BE2C (cell line): ENCODE measurements at regions not wholly inside any gene's neighbourhood (a gene's known extent, or its start where the extent isn't known, plus 50 kb on each side); places are given as distances from the start of the nearest gene placed in this dataset.

Experiments used
- DNase-seq: peaks from one replicate; pipeline ENCODE4 v3.0.0-alpha.2; 2020
- H3K27me3 ChIP-seq: fragments of 250-450 bp; sonication (Bioruptor Pico); 2 replicates; pipeline ENCODE4 v1.5.1; 2020; ENCODE audit warnings: mild to moderate bottlenecking
- H3K36me3 ChIP-seq: fragments of 250-450 bp; sonication (Bioruptor Pico); 2 replicates; pipeline ENCODE4 v1.5.1; 2020; ENCODE audit warnings: mild to moderate bottlenecking
- H3K4me1 ChIP-seq: fragments of 250-450 bp; sonication (Bioruptor Pico); 2 replicates; pipeline ENCODE4 v1.5.1; 2020
- H3K4me3 ChIP-seq: 2 replicates; pipeline ENCODE4 v1.5.1; 2011; ENCODE audit warnings: low read depth, low read length
- H3K9me3 ChIP-seq: fragments of 250-450 bp; sonication (Bioruptor Pico); 2 replicates; pipeline ENCODE4 v1.5.1; 2020
- CTCF ChIP-seq: IDR thresholded peaks from 2 replicates; pipeline ENCODE4 v1.5.1; 2012; ENCODE audit warnings: mild to moderate bottlenecking, low read depth, low read length

DNA sequence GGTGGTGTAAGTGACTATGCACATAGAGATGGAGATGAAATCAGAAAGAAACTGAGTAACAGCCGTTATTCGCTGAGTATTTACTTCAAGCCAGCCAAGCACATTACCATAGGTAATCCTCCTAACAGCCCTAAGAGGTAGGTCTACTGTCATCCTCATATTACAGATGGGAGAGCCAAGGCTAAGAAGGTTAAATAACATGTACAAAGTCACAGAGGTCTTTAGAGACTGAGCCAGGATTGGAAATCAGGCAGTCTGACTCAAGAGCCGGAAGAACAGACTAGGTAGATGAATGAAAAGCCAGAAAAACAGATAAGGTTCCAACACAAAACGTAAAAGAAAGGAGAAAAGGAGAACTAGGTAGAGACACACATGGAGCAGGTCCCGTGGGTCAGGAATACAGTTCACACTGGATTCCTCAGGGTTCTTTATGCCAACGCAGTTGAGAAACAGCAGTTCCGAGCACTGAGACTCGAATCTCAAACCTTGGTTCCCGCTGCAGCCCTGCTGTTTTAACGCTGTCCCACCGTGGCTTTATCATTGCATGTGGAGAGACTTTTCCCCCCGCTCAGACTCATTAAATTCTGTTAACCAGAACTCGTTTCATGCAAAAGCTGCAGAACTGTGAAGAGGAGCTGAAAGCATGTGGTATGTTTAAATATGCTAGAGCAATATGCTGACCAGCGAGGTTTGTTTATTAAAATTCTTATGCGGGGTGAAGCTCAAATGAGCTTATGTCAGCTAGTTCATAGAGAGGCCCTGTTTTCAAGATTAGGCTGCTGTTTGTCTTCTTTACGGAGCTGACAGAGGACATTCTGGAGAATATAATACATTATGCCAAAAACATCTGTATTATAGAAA, 537.9 kb downstream of the CD83 start:
- TF ChIP-seq CTCF: no peak
- H3K9me3 ChIP-seq: no peaks in the 10 kb centered on the region
- DNase-seq: no peak
- H3K36me3 ChIP-seq: no peaks in the 10 kb centered on the region
- H3K4me3 ChIP-seq: no peak overlapping the region
- no peaks in the 10 kb centered on the region for H3K27me3 ChIP-seq
- H3K4me1 ChIP-seq: no peaks in the 10 kb centered on the region

- Histone ChIP-seq H3K4me1 (no peaks in the 10 kb centered on the region), H3K9me3 (no peaks in the 10 kb centered on the region), H3K27me3 (no peaks in the 10 kb centered on the region), H3K36me3 (no peaks in the 10 kb centered on the region), H3K4me3 (no peak overlapping the region)
- no peak for TF ChIP-seq CTCF
- DNase-seq: no peak
These were observed 538.5 kb downstream of the CD83 start for GRCh38 chr6:14656078-14656521.

- no peak for DNase-seq
- Histone ChIP-seq H3K36me3 (no peaks in the 10 kb centered on the region), H3K27me3 (no peaks in the 10 kb centered on the region), H3K9me3 (no peaks in the 10 kb centered on the region), H3K4me1 (no peaks in the 10 kb centered on the region), H3K4me3 (no peak overlapping the region)
- TF ChIP-seq CTCF: no peak
These were observed 539.1 kb downstream of the CD83 start for GRCh38 chr6:14656649-14657048.

- Histone ChIP-seq H3K9me3 (no peaks in the 10 kb centered on the region), H3K27me3 (no peaks in the 10 kb centered on the region), H3K4me3 (no peak overlapping the region), H3K36me3 (no peaks in the 10 kb centered on the region), H3K4me1 (no peaks in the 10 kb centered on the region)
- DNase-seq: no peak
- no peak for TF ChIP-seq CTCF
These were observed 540.5 kb downstream of the CD83 start for GRCh38 chr6:14658030-14658429.

DNA sequence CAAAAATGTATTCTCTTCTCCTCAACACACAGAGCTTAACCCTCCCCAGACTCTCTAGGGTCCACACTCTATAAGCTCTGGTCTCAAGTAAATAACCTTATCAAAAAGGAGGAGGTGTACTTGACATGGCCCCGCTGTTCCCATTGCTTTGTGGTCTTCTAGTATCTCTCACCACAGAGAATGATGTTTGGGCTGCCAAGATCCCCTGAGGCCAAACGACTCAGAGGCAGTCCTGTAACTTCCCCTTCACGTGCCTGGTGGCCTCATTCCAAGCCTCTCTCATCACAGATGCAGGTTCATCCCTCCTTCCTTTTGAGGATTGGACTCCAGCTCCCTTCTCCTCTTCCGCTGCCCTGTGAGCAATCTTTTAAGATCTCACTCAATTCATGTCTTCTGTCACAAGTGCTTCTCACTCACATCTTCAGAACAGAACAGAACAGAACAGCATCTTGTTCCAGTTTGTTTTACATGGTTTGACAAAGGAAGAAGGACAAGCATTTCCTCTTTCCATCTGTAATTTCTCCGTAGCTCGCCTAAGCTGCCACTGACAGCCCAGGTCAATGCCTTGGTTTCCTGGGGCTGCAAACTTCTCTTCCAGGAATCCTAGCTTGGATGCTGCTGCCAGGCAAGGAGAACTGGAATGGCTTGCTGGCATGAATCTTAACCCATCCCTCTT, 541.5 kb downstream of the CD83 start:
- no peaks in the 10 kb centered on the region for H3K27me3 ChIP-seq
- no peak overlapping the region for H3K4me3 ChIP-seq
- no peaks in the 10 kb centered on the region for H3K4me1 ChIP-seq
- no peaks in the 10 kb centered on the region for H3K36me3 ChIP-seq
- peak; percentile 30 for DNase-seq
- no peak for TF ChIP-seq CTCF
- no peaks in the 10 kb centered on the region for H3K9me3 ChIP-seq

- Histone ChIP-seq H3K36me3 (no peaks in the 10 kb centered on the region), H3K4me3 (no peak overlapping the region), H3K27me3 (no peaks in the 10 kb centered on the region), H3K9me3 (no peaks in the 10 kb centered on the region), H3K4me1 (peaks cover 5% of the 10 kb centered on the region; the same call in 1 of the 2 replicates)
- no peak for DNase-seq
- TF ChIP-seq CTCF: no peak
These were observed 542.3 kb downstream of the CD83 start for GRCh38 chr6:14659841-14660240.
